CD4-positive, alpha-beta T cell treated with Interferon alpha-2 for 1 hour (primary cell): ENCODE measurements at regions not wholly inside any gene's neighbourhood (a gene's known extent, or its start where the extent isn't known, plus 50 kb on each side); places are given as distances from the start of the nearest gene placed in this dataset.
"Not testable (repeated sequence)": the region's sequence is repeated elsewhere in the genome, so short reads cannot be mapped to it uniquely, and the experiment has no call there.

Experiments
- DNase-seq, 2 donors: peaks; one replicate each; pipeline ENCODE4 v3.0.0-alpha.2; 2020 to 2022

GRCh38 chr1:189977184-189977583 is 500.5 kb downstream of the BRINP3 start:
- DNase-seq, result no peak

- DNase-seq, result no peak
Measured at GRCh38 chr1:189983166-189983890, 494.3 kb downstream of the BRINP3 start.

- no peak for DNase-seq
Measured at GRCh38 chr1:189986516-189986915, 491.1 kb downstream of the BRINP3 start.

- DNase-seq, result no peak
Measured at GRCh38 chr1:189987509-189987908, 490.2 kb downstream of the BRINP3 start.

- no peak for DNase-seq
Measured at GRCh38 chr1:189992856-189993255, 484.8 kb downstream of the BRINP3 start.

GRCh38 chr1:190000365-190000872 is 477.2 kb downstream of the BRINP3 start:
- no peak for DNase-seq

- DNase-seq, result no peak
Measured at GRCh38 chr1:190001187-190001586, 476.5 kb downstream of the BRINP3 start.

GRCh38 chr1:190003376-190003775 is 474.3 kb downstream of the BRINP3 start:
- DNase-seq, result no peak

GRCh38 chr1:190011585-190011984 is 466.1 kb downstream of the BRINP3 start:
- no peak for DNase-seq

- not testable (repeated sequence) for DNase-seq
Measured at GRCh38 chr1:190019151-190019550, 458.5 kb downstream of the BRINP3 start.

GRCh38 chr1:190019717-190020116 is 457.9 kb downstream of the BRINP3 start:
- DNase-seq, result no peak

GRCh38 chr1:190022709-190023108 is 455.0 kb downstream of the BRINP3 start:
- DNase-seq, result no peak

- DNase-seq, result no peak
Measured at GRCh38 chr1:190029441-190029840, 448.2 kb downstream of the BRINP3 start.

GRCh38 chr1:190043655-190044054 is 434.0 kb downstream of the BRINP3 start:
- no peak for DNase-seq

- DNase-seq, result no peak
Measured at GRCh38 chr1:190046231-190046630, 431.4 kb downstream of the BRINP3 start.
